Neural progenitor cell (in vitro differentiated cells): ENCODE measurements at regions not wholly inside any gene's neighbourhood (a gene's known extent, or its start where the extent isn't known, plus 50 kb on each side); places are given as distances from the start of the nearest gene placed in this dataset.
"Not testable (repeated sequence)": the region's sequence is repeated elsewhere in the genome, so short reads cannot be mapped to it uniquely, and the experiment has no call there.

ENCODE experiments used
- DNase-seq: peaks from one replicate; pipeline ENCODE4 v3.0.0-alpha.2; 2016; ENCODE audit warnings: low spot score
- H2AFZ ChIP-seq: fragments of 200-600 bp; sonication (generic); replicated peaks from 2 replicates; pipeline ENCODE4 v1.6.1; 2016; ENCODE audit warnings: antibody characterized with exemption
- H3F3A ChIP-seq: fragments of 200-600 bp; sonication (generic); 2 replicates; pipeline ENCODE4 v1.6.1; 2016; ENCODE audit warnings: antibody characterized with exemption, low read depth
- H3K27ac ChIP-seq: fragments of 200-600 bp; sonication (generic); 2 replicates; pipeline ENCODE4 v1.5.1; 2016; ENCODE audit warnings: mild to moderate bottlenecking
- H3K27me3 ChIP-seq: fragments of 200-600 bp; sonication (generic); 2 replicates; pipeline ENCODE4 v1.6.1; 2016; ENCODE audit warnings: mild to moderate bottlenecking, moderate library complexity
- H3K36me3 ChIP-seq: fragments of 200-600 bp; sonication (generic); 2 replicates; pipeline ENCODE4 v1.5.1; 2016
- H3K4me1 ChIP-seq: fragments of 200-600 bp; sonication (generic); 2 replicates; pipeline ENCODE4 v1.6.1; 2016; ENCODE audit warnings: mixed run types
- H3K4me2 ChIP-seq: fragments of 200-600 bp; sonication (generic); 2 replicates; pipeline ENCODE4 v1.6.1; 2016
- H3K4me3 ChIP-seq: fragments of 200-600 bp; sonication (generic); 2 replicates; pipeline ENCODE4 v1.5.1; 2016
- H3K79me2 ChIP-seq: fragments of 200-600 bp; sonication (generic); 2 replicates; pipeline ENCODE4 v1.6.1; 2016; ENCODE audit warnings: low read depth
- H3K9ac ChIP-seq: fragments of 200-600 bp; sonication (generic); 2 replicates; pipeline ENCODE4 v1.6.1; 2016
- H3K9me3 ChIP-seq: fragments of 200-600 bp; sonication (generic); 2 replicates; pipeline ENCODE4 v1.5.1; 2016; ENCODE audit warnings: low read depth
- H4K20me1 ChIP-seq: fragments of 200-600 bp; sonication (generic); 2 replicates; pipeline ENCODE4 v1.6.1; 2016; ENCODE audit warnings: low read depth
- H3K27ac Mint-ChIP-seq: 3 replicates; pipeline ENCODE4 v1.8.0; 2021; ENCODE audit warnings: mixed read lengths
- H3K27me3 Mint-ChIP-seq: 2 replicates; pipeline ENCODE4 v1.8.0; 2022; ENCODE audit warnings: low read depth, mild to moderate bottlenecking, inconsistent platforms, moderate library complexity, mixed read lengths; ENCODE audit not compliant: insufficient read depth
- H3K36me3 Mint-ChIP-seq: 3 replicates; pipeline ENCODE4 v1.8.0; 2021; ENCODE audit warnings: mixed read lengths
- H3K4me1 Mint-ChIP-seq: 3 replicates; pipeline ENCODE4 v1.8.0; 2021; ENCODE audit warnings: mixed read lengths
- H3K4me3 Mint-ChIP-seq: 3 replicates; pipeline ENCODE4 v1.8.0; 2021; ENCODE audit warnings: mild to moderate bottlenecking, moderate library complexity, mixed read lengths
- H3K9me3 Mint-ChIP-seq: 3 replicates; pipeline ENCODE4 v1.8.0; 2020; ENCODE audit warnings: mixed read lengths
- CTCF ChIP-seq: fragments of 200-600 bp; sonication (generic); IDR thresholded peaks from 2 replicates; pipeline ENCODE4 v1.5.1; 2017; ENCODE audit warnings: antibody characterized with exemption, mild to moderate bottlenecking
- EZH2 ChIP-seq: fragments of 200-600 bp; sonication (generic); IDR thresholded peaks from 2 replicates; pipeline ENCODE4 v1.6.1; 2017; ENCODE audit warnings: antibody characterized with exemption, mild to moderate bottlenecking, moderate library complexity
- EZH2phosphoT487 ChIP-seq: fragments of 200-600 bp; sonication (generic); IDR thresholded peaks from 2 replicates; pipeline ENCODE4 v1.6.1; 2017; ENCODE audit warnings: antibody characterized with exemption

DNA sequence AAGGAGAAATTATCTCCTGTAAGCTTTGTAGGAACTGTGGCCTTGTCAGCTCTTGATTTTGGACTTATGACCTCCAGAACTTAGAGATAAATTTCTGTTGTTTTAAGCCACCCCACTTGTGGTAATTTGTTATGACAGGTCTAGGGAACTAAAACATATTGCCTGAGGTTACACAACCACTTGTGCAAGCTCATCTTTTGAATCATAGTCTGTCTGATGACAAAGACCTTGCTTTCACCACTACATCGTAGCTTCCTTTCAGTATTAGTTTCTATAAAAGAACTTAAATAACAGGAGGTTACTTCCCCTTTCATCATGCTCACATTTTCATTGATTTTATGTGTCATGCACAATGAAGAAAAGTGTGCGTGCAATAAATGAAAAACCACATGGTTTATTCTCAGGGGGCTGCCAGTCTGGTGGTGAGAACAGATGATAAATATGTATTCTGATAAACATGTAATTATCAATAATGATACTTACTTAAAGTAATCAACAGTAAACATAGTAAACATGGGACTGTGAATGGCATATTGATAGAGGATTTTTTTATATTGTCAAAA lies 690.0 kb upstream of the HS3ST1 start:
- Mint-ChIP-seq H3K27ac (no peak overlapping the region), H3K4me3 (no peak overlapping the region), H3K36me3 (peaks cover 1% of the 10 kb centered on the region), H3K4me1 (no peaks in the 10 kb centered on the region), H3K9me3 (peaks cover 10% of the 10 kb centered on the region), H3K27me3 (no peaks in the 10 kb centered on the region)
- DNase-seq, result no peak
- H3K4me1 ChIP-seq, result no peaks in the 10 kb centered on the region
- no peak for TF ChIP-seq EZH2
- no peak overlapping the region for H2AFZ ChIP-seq
- no peaks in the 10 kb centered on the region for H3K27me3 ChIP-seq
- no peak overlapping the region for H3K4me2 ChIP-seq
- no peaks in the 10 kb centered on the region for H4K20me1 ChIP-seq
- H3K9ac ChIP-seq, result no peak overlapping the region
- no peak overlapping the region for H3K4me3 ChIP-seq
- H3K79me2 ChIP-seq, result no peaks in the 10 kb centered on the region
- no peaks in the 10 kb centered on the region for H3F3A ChIP-seq
- H3K9me3 ChIP-seq, result no peaks in the 10 kb centered on the region
- no peaks in the 10 kb centered on the region for H3K36me3 ChIP-seq
- no peak overlapping the region for H3K27ac ChIP-seq

- Mint-ChIP-seq H3K36me3 (peaks cover 1% of the 10 kb centered on the region), H3K9me3 (peaks cover 29% of the 10 kb centered on the region), H3K27ac (no peak overlapping the region), H3K27me3 (no peaks in the 10 kb centered on the region), H3K4me3 (no peak overlapping the region), H3K4me1 (no peaks in the 10 kb centered on the region)
- Histone ChIP-seq H4K20me1 (no peaks in the 10 kb centered on the region), H3K79me2 (no peaks in the 10 kb centered on the region), H3K36me3 (no peaks in the 10 kb centered on the region), H3K27ac (no peak overlapping the region), H3K4me1 (no peaks in the 10 kb centered on the region), H3K4me2 (no peak overlapping the region), H3K9ac (no peak overlapping the region), H3F3A (no peaks in the 10 kb centered on the region), H3K9me3 (no peaks in the 10 kb centered on the region), H3K27me3 (no peaks in the 10 kb centered on the region), H2AFZ (no peak overlapping the region), H3K4me3 (no peak overlapping the region)
- no peak for DNase-seq
- TF ChIP-seq CTCF, result no peak
- no peak for TF ChIP-seq EZH2phosphoT487
- TF ChIP-seq EZH2, result no peak
Measured at GRCh38 chr4:12116009-12116552, 687.4 kb upstream of the HS3ST1 start.

DNA sequence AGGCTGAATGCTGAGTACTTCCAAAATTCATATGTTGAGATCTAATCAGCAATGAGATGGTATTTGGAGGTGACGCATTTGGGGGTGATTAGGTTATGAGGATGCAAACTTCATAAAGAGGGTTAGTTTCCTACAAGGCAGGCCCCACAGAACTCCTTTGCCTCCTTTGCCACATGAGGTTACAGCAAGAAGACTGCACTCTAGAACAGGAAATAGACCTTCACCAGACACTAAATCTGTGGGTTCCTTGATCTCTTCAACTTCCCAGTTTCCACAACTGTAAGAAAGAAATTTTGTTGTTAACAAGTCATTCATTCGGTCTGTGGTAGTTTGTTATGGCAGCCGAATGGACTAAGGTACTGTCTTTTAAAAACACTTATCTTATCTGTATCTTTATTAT lies 681.9 kb upstream of the HS3ST1 start:
- Mint-ChIP-seq H3K36me3 (peaks cover 1% of the 10 kb centered on the region), H3K4me1 (no peaks in the 10 kb centered on the region), H3K27ac (no peak overlapping the region), H3K9me3 (peaks cover 27% of the 10 kb centered on the region), H3K4me3 (no peak overlapping the region), H3K27me3 (no peaks in the 10 kb centered on the region)
- Histone ChIP-seq H3F3A (peaks cover 28% of the 10 kb centered on the region), H3K9ac (no peak overlapping the region), H4K20me1 (no peaks in the 10 kb centered on the region), H3K4me1 (no peaks in the 10 kb centered on the region), H3K27ac (no peak overlapping the region), H3K4me2 (no peak overlapping the region), H3K36me3 (no peaks in the 10 kb centered on the region), H3K9me3 (peaks cover 22% of the 10 kb centered on the region), H2AFZ (no peak overlapping the region), H3K4me3 (no peak overlapping the region), H3K79me2 (no peaks in the 10 kb centered on the region), H3K27me3 (no peaks in the 10 kb centered on the region)
- TF ChIP-seq CTCF, result no peak
- TF ChIP-seq EZH2, result no peak
- TF ChIP-seq EZH2phosphoT487, result no peak
- no peak for DNase-seq

- H3K9me3 Mint-ChIP-seq, result peaks cover 23% of the 10 kb centered on the region
Measured at GRCh38 chr4:12109056-12109455, 680.4 kb upstream of the HS3ST1 start.

More at GRCh38 chr4:12109056-12109455, 680.4 kb upstream of the HS3ST1 start:
- not testable (repeated sequence) for H3K79me2 ChIP-seq, H3K27ac ChIP-seq, DNase-seq, H4K20me1 ChIP-seq, H3K4me1 ChIP-seq, H3K36me3 Mint-ChIP-seq, H3K4me2 ChIP-seq, H3K36me3 ChIP-seq, H3K4me3 ChIP-seq, H3K27ac Mint-ChIP-seq, H2AFZ ChIP-seq, H3K27me3 ChIP-seq, H3K9ac ChIP-seq, H3K4me3 Mint-ChIP-seq, H3K4me1 Mint-ChIP-seq, H3K27me3 Mint-ChIP-seq
- peaks cover 22% of the 10 kb centered on the region for H3K9me3 ChIP-seq
- peaks cover 28% of the 10 kb centered on the region for H3F3A ChIP-seq
